Mesendoderm (in vitro differentiated cells): ENCODE measurements at regions not wholly inside any gene's neighbourhood (a gene's known extent, or its start where the extent isn't known, plus 50 kb on each side); places are given as distances from the start of the nearest gene placed in this dataset.

Source experiments
- DNase-seq: peaks from one replicate; pipeline ENCODE4 v3.0.0; 2013
- H2AK5ac ChIP-seq: 2 replicates; pipeline ENCODE4 v1.6.1; 2013; ENCODE audit warnings: low read length, inconsistent platforms
- H2BK120ac ChIP-seq: 2 replicates; pipeline ENCODE4 v1.6.1; 2013; ENCODE audit warnings: low read depth, mild to moderate bottlenecking, low read length, moderate library complexity, mixed read lengths
- H2BK15ac ChIP-seq: replicated peaks from 2 replicates; pipeline ENCODE4 v1.6.1; 2013; ENCODE audit warnings: low read depth, mild to moderate bottlenecking, moderate library complexity
- H2BK5ac ChIP-seq: 2 replicates; pipeline ENCODE4 v1.6.1; 2013; ENCODE audit warnings: low read length, inconsistent platforms
- H3K18ac ChIP-seq: 2 replicates; pipeline ENCODE4 v1.6.1; 2013; ENCODE audit warnings: mild to moderate bottlenecking, low read length, mixed read lengths
- H3K23ac ChIP-seq: one replicate; pipeline ENCODE4 v1.6.1; 2013; ENCODE audit warnings: low read length
- H3K27ac ChIP-seq: 2 replicates; pipeline ENCODE4 v1.5.1; 2013; ENCODE audit warnings: low read depth, mild to moderate bottlenecking, inconsistent platforms, low read length, moderate library complexity
- H3K27me3 ChIP-seq: 2 replicates; pipeline ENCODE4 v1.6.1; 2013; ENCODE audit warnings: low read length, control low read depth, mild to moderate bottlenecking, inconsistent platforms; ENCODE audit not compliant: insufficient read depth, poor library complexity
- H3K36me3 ChIP-seq: 2 replicates; pipeline ENCODE4 v1.6.1; 2013; ENCODE audit warnings: low read length, inconsistent platforms; ENCODE audit not compliant: control insufficient read depth, insufficient read depth
- H3K4ac ChIP-seq: one replicate; pipeline ENCODE4 v1.6.1; 2013; ENCODE audit warnings: low read depth, mild to moderate bottlenecking, low read length, moderate library complexity
- H3K4me1 ChIP-seq: 2 replicates; pipeline ENCODE4 v1.6.1; 2013; ENCODE audit warnings: low read depth, low read length, inconsistent platforms; ENCODE audit not compliant: control insufficient read depth
- H3K4me2 ChIP-seq: 2 replicates; pipeline ENCODE4 v1.6.1; 2013; ENCODE audit warnings: low read length
- H3K4me3 ChIP-seq: 2 replicates; pipeline ENCODE4 v1.5.1; 2013; ENCODE audit warnings: mild to moderate bottlenecking, low read length
- H3K56ac ChIP-seq: one replicate; pipeline ENCODE4 v1.6.1; 2013; ENCODE audit warnings: low read length
- H3K79me1 ChIP-seq: 2 replicates; pipeline ENCODE4 v1.6.1; 2013; ENCODE audit warnings: low read length, inconsistent platforms
- H3K79me2 ChIP-seq: 2 replicates; pipeline ENCODE4 v1.6.1; 2013; ENCODE audit warnings: mild to moderate bottlenecking, low read length; ENCODE audit not compliant: control insufficient read depth, insufficient read depth
- H3K9ac ChIP-seq: 2 replicates; pipeline ENCODE4 v1.6.1; 2013; ENCODE audit warnings: low read length, inconsistent platforms
- H4K5ac ChIP-seq: one replicate; pipeline ENCODE4 v1.6.1; 2013; ENCODE audit warnings: low read length
- H4K8ac ChIP-seq: one replicate; pipeline ENCODE4 v1.6.1; 2013; ENCODE audit warnings: low read depth, mild to moderate bottlenecking, control low read depth, low read length, moderate library complexity
- WGBS: extraction: QIAGEN DNeasy Blood & Tissue Kit; methylation state at CpG from one replicate; pipeline ENCODE4 v1.1.7; 2013; ENCODE audit warnings: low lambda C conversion rate, missing lambda C conversion rate; ENCODE audit not compliant: insufficient coverage; ENCODE audit errors: extremely low coverage; 5-methylcytosine and 5-hydroxymethylcytosine counted together

DNA sequence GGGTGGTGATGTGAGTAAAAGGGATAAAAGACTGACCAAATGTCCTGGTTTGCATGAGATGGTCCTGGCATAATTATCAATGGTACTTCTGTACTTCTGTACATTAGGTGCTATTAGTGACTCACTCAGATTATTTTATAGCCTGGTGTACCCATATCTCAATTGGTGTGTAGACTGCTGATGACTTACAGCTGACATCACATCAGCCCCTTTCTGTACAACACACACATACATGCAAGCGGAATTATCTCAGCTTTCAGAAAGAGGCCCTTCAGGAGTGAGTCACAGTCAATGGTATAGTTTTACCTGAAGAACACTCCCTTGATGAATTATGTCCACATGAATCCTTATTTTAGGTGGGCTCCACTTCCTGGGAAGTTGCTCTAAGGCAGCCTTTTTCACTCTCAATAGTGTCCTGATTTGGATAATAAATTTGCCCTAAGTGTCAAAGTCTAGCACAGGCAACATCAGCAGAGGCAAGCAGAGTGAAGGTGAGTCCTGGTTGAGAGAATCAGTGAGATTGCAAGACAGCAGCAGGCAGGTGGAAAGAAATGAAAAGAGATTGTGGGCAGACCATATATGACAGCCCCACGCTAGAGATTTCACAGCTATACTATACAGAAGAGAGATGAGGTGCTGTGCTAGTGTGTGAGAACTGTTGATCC lies 137.0 kb downstream of the ZPLD1 start:
- no peak overlapping the region for H3K23ac ChIP-seq
- H4K5ac ChIP-seq: no peak overlapping the region
- no peak overlapping the region for H3K4me3 ChIP-seq
- no peak overlapping the region for H3K9ac ChIP-seq
- H3K56ac ChIP-seq: no peak overlapping the region
- no peaks in the 10 kb centered on the region for H3K79me2 ChIP-seq
- no peaks in the 10 kb centered on the region for H3K36me3 ChIP-seq
- no peak overlapping the region for H3K4ac ChIP-seq
- H3K4me2 ChIP-seq: no peak overlapping the region
- no peak overlapping the region for H3K18ac ChIP-seq
- no peaks in the 10 kb centered on the region for H3K79me1 ChIP-seq
- H2BK5ac ChIP-seq: no peak overlapping the region
- H2AK5ac ChIP-seq: no peak overlapping the region
- H3K27me3 ChIP-seq: no peaks in the 10 kb centered on the region
- H2BK15ac ChIP-seq: no peak overlapping the region
- no peak for DNase-seq
- no peak overlapping the region for H4K8ac ChIP-seq
- no peak overlapping the region for H3K27ac ChIP-seq
- H3K4me1 ChIP-seq: no peaks in the 10 kb centered on the region
- no CpG with 5 or more reads among the region's 2 CpGs for WGBS
- no peak overlapping the region for H2BK120ac ChIP-seq

DNA sequence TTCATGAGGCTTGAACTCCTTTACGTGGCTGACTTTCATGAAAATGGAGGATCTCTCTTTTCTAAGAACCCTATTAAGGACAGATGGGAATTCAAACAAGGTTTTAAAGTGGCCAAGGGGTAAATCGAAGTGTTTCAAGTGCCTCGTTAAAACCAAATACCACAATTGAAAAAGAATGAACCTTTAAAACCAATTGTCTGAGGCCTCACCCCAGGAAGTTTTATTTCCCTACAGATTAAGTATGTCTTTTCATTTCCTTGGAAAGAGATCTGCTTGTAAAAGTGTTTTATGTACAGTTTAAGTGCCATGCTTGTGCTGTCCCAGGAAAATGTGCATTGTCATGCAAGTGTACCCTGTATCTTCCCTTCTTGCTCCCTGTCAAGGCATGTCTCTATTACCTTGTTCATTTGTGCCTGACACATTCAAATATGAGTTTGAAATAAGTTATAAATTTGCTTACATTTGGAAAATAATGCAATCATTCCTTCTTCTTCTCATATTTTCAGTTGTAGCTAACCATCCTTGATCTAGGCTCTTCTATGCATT lies 138.7 kb downstream of the ZPLD1 start:
- Histone ChIP-seq H3K4me1 (no peaks in the 10 kb centered on the region), H2BK5ac (no peak overlapping the region), H3K18ac (no peak overlapping the region), H4K8ac (no peak overlapping the region), H3K4me3 (no peak overlapping the region), H4K5ac (no peak overlapping the region), H3K56ac (no peak overlapping the region), H2AK5ac (no peak overlapping the region), H3K27ac (no peak overlapping the region), H3K79me2 (no peaks in the 10 kb centered on the region), H2BK120ac (no peak overlapping the region), H3K4ac (no peak overlapping the region), H3K23ac (no peak overlapping the region), H3K9ac (no peak overlapping the region), H3K79me1 (no peaks in the 10 kb centered on the region), H3K4me2 (no peak overlapping the region), H2BK15ac (no peak overlapping the region), H3K36me3 (no peaks in the 10 kb centered on the region), H3K27me3 (no peaks in the 10 kb centered on the region)
- no CpG with 5 or more reads among the region's 3 CpGs for WGBS
- no peak for DNase-seq

DNA sequence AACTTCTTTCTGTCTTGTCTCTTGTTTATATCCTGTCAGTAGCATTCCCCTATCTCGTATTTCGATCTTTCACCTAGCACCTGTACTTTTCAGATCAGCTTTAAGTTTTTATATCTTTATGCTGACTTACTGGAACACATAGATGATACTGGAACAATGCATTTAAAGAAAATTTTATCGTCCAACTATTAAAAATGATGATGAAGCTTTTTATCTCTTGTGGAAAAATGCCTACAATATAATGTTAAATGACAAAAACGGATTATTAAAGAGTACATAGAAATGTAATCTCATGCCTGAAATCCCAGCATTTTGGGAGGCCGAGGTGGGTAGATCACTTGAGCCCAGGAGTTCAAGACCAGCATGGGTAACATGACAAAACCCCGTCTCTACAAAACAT lies 139.5 kb downstream of the ZPLD1 start:
- no peak overlapping the region for H2BK15ac ChIP-seq
- no peak overlapping the region for H2BK120ac ChIP-seq
- H3K27ac ChIP-seq: no peak overlapping the region
- no peak overlapping the region for H2BK5ac ChIP-seq
- no peak overlapping the region for H3K56ac ChIP-seq
- no peak for DNase-seq
- H3K36me3 ChIP-seq: no peaks in the 10 kb centered on the region
- no peak overlapping the region for H3K4me3 ChIP-seq
- H4K5ac ChIP-seq: no peak overlapping the region
- no CpG with 5 or more reads among the region's 6 CpGs for WGBS
- no peaks in the 10 kb centered on the region for H3K27me3 ChIP-seq
- no peak overlapping the region for H3K9ac ChIP-seq
- H3K23ac ChIP-seq: no peak overlapping the region
- no peak overlapping the region for H4K8ac ChIP-seq
- no peak overlapping the region for H3K18ac ChIP-seq
- no peak overlapping the region for H3K4ac ChIP-seq
- no peaks in the 10 kb centered on the region for H3K4me1 ChIP-seq
- no peak overlapping the region for H2AK5ac ChIP-seq
- H3K79me1 ChIP-seq: no peaks in the 10 kb centered on the region
- no peaks in the 10 kb centered on the region for H3K79me2 ChIP-seq
- H3K4me2 ChIP-seq: no peak overlapping the region

DNA sequence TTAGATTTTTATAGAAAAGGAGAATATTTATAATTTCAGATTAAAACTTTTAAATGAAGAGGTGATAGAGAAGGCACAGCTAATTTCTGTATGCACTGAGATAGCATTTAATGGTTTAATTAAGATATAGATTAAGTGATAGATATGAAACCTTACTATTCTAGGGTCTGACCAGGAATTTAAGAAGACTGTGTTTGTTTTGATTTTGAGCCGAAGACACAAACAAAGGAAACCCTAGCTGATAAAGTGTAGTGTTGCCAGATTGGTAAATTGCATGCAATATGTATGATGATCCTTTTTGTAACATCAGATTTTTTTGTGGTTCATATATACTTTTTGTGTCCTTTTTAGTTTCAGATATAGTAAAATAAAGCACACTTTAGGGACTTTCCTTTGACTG lies 141.8 kb downstream of the ZPLD1 start:
- H4K5ac ChIP-seq: no peak overlapping the region
- H3K4ac ChIP-seq: no peak overlapping the region
- H3K27me3 ChIP-seq: no peaks in the 10 kb centered on the region
- no peak overlapping the region for H3K4me2 ChIP-seq
- H3K4me1 ChIP-seq: no peaks in the 10 kb centered on the region
- no peak overlapping the region for H3K23ac ChIP-seq
- DNase-seq: no peak
- no CpG with 5 or more reads among the region's 1 CpG for WGBS
- no peak overlapping the region for H3K18ac ChIP-seq
- H4K8ac ChIP-seq: no peak overlapping the region
- no peak overlapping the region for H3K4me3 ChIP-seq
- H2AK5ac ChIP-seq: no peak overlapping the region
- H3K56ac ChIP-seq: no peak overlapping the region
- no peaks in the 10 kb centered on the region for H3K79me2 ChIP-seq
- no peaks in the 10 kb centered on the region for H3K36me3 ChIP-seq
- H3K79me1 ChIP-seq: no peaks in the 10 kb centered on the region
- no peak overlapping the region for H3K9ac ChIP-seq
- no peak overlapping the region for H3K27ac ChIP-seq
- H2BK5ac ChIP-seq: no peak overlapping the region
- H2BK120ac ChIP-seq: no peak overlapping the region
- no peak overlapping the region for H2BK15ac ChIP-seq

DNA sequence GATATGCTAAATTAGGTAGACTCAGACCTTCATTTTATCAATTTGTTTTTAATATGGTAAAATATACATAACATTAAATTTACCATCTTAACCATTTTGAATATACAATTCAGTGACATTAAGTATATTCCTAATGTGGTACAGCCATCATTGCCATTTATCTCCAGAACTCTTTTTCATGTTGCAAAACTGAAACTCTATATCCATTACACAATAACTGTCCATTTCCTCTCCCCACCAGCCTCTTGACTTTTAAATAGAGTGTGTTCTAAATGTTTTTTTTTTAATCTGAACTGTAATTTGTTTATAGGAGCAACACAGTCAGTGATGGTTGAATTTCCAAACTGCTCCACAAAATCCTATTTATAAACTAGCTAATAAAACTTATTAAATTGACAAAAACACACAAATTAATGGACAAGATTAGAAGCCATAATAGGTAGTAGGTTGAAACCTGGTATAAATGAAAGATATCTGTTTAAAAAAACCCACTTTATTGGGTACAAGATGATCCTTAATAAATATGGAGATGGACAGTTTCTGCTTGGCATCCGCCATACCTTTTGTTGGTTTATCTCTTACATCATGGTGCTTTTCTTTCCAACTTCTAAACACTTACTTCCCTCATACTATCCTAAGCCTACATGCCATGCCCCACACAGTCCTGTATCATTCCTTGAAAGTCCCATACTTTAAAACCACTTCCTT lies 142.4 kb downstream of the ZPLD1 start:
- Histone ChIP-seq H3K4me2 (no peak overlapping the region), H3K27me3 (no peaks in the 10 kb centered on the region), H3K18ac (no peak overlapping the region), H2BK5ac (no peak overlapping the region), H3K56ac (no peak overlapping the region), H3K4me3 (no peak overlapping the region), H2AK5ac (no peak overlapping the region), H3K4me1 (no peaks in the 10 kb centered on the region), H3K36me3 (no peaks in the 10 kb centered on the region), H3K27ac (no peak overlapping the region), H3K4ac (no peak overlapping the region), H3K23ac (no peak overlapping the region), H3K79me1 (no peaks in the 10 kb centered on the region), H4K5ac (no peak overlapping the region), H3K9ac (no peak overlapping the region), H3K79me2 (no peaks in the 10 kb centered on the region), H4K8ac (no peak overlapping the region), H2BK15ac (no peak overlapping the region), H2BK120ac (no peak overlapping the region)
- DNase-seq: no peak
- WGBS: no CpG with 5 or more reads among the region's 1 CpG
